ENCODE measurements at regions not wholly inside any gene's neighbourhood (a gene's known extent, or its start where the extent isn't known, plus 50 kb on each side); places are given as distances from the start of the nearest gene placed in this dataset.

DNA sequence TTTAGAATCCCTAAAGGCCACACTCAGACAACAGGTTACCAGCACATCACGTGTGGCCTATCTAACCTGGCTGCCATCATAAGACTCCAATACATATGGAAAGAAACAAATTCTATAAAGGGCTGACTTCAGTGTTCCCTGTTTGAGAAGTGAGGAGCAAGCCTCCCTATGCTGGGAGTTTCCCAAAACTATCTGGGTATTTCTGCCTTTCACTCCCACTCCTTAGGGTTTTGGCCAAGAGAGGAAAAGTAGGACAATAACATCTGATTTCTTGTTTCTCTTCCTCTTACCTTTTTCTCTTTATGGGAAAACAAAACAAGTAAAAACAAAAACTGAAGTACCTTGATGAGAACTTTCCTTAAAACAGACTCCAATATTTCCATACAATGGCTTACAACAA is 121.5 kb upstream of the COL8A1 start:
- TF ChIP-seq CTCF (IDR thresholded peaks at IDR 0.05), result no peak
- TF ChIP-seq POLR2A (IDR thresholded peaks at IDR 0.05), result no peak

Data from esophagus squamous epithelium (tissue), 4 donors.